ENCODE measurements at regions not wholly inside any gene's neighbourhood (a gene's known extent, or its start where the extent isn't known, plus 50 kb on each side); places are given as distances from the start of the nearest gene placed in this dataset.
A peak's percentile ranks its signal among the peaks of the same experiment; 100 is the strongest.

DNA sequence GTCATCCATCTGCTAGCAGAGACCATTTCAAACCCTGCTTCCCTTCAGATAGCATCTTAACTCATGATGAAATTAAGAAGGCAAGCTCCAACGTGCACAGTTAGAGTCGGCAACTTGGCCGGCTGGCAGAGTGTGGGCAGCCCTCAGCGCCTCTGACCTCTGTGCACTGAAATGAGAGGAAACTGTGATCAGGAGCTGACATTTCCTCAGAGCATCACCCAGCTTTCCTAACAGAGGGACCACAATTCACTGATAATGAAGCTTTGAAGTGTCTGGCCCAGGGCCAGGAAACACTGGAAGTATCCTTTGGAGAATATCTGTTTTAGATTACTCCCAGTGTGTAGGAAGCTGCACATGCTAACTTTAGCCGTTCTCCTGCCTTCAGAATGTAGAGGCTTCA is 145.0 kb upstream of the ZC3H11B start:
- no peaks in the 10 kb centered on the region for H3K27me3 ChIP-seq (replicated peaks)
- peak; percentile 28 for DNase-seq
- no peaks in the 10 kb centered on the region for H3K36me3 ChIP-seq (replicated peaks)
- no peak overlapping the region for H3K27ac ChIP-seq
- in situ Hi-C loops (cut with HindIII; ENCODE audit: low pct_ligation_motif_present, low sequenced_read_pairs), result no loop called here
- TF ChIP-seq, protein P1, sequence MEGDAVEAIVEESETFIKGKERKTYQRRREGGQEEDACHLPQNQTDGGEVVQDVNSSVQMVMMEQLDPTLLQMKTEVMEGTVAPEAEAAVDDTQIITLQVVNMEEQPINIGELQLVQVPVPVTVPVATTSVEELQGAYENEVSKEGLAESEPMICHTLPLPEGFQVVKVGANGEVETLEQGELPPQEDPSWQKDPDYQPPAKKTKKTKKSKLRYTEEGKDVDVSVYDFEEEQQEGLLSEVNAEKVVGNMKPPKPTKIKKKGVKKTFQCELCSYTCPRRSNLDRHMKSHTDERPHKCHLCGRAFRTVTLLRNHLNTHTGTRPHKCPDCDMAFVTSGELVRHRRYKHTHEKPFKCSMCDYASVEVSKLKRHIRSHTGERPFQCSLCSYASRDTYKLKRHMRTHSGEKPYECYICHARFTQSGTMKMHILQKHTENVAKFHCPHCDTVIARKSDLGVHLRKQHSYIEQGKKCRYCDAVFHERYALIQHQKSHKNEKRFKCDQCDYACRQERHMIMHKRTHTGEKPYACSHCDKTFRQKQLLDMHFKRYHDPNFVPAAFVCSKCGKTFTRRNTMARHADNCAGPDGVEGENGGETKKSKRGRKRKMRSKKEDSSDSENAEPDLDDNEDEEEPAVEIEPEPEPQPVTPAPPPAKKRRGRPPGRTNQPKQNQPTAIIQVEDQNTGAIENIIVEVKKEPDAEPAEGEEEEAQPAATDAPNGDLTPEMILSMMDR (IDR thresholded peaks at IDR 0.05; ENCODE audit: low read depth, low read length, missing control alignments), result no peak
- H3K4me3 ChIP-seq (ENCODE audit: low read depth, low read length), result no peak overlapping the region

DNA sequence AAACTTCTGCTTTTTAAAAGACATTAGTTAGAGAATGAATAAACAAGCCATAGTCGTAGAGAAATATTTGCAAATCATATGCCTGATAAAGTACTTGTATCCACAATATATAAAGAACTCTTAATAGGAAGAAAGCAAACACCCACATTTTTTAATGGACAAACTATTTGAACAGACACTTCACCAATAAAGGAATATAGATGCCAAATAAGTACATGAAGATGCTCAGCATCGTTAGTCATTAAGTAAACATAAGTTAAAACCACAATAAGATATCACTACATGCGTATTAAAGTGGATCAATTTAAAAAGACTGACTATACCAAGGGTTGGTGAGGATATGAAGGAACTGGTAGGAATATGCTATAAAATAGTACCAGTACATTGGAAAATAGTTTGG is 142.3 kb upstream of the ZC3H11B start:
- H3K36me3 ChIP-seq (replicated peaks), result no peaks in the 10 kb centered on the region
- no peaks in the 10 kb centered on the region for H3K27me3 ChIP-seq (replicated peaks)
- TF ChIP-seq, protein P1 (IDR thresholded peaks at IDR 0.05; ENCODE audit: low read depth, low read length, missing control alignments), result no peak
- H3K4me3 ChIP-seq (ENCODE audit: low read depth, low read length), result no peak overlapping the region
- DNase-seq, result no peak
- no peak overlapping the region for H3K27ac ChIP-seq
- in situ Hi-C loops (cut with HindIII; ENCODE audit: low pct_ligation_motif_present, low sequenced_read_pairs), result no loop called here

DNA sequence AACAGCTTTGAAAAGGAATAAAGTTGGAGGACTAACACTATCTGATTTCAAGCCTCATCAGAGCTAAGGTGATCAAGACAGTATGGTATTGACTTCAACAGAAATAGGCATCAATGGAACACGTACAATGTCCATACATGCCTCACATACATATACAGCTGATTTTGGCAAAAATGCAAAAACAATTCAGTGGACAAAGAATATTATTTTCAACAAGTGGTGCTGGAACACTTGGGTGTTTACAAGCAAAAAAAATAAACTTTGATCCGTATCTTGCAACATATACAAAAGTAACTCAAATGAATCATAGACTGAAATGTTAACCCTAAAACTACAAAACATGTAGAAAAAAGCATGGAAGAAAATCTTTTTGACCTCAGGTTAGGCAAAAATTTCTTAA is 141.9 kb upstream of the ZC3H11B start:
- TF ChIP-seq, protein P1 (IDR thresholded peaks at IDR 0.05; ENCODE audit: low read depth, low read length, missing control alignments), result no peak
- no peak overlapping the region for H3K4me3 ChIP-seq (ENCODE audit: low read depth, low read length)
- H3K27ac ChIP-seq, result no peak overlapping the region
- in situ Hi-C loops (cut with HindIII; ENCODE audit: low pct_ligation_motif_present, low sequenced_read_pairs), result no loop called here
- H3K36me3 ChIP-seq (replicated peaks), result no peaks in the 10 kb centered on the region
- H3K27me3 ChIP-seq (replicated peaks), result no peaks in the 10 kb centered on the region
- DNase-seq, result no peak

DNA sequence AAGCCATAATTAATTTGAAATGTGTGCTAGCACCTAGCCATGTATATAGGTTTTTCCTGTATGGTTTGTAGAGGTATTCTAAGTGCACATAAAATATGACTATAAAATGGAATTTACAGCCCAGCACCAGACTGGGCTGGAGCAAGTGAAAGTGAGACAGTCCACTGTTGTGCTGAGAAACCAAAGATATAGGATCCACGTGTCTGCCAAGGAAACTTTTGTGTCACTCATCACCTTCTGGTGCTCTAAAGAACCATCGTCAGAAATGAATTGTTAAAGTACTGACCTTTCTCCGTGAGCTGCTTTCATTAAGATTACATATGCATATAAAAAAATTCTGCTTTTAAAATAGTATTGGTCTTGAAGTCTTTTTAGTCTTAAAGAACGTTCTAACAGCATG is 141.0 kb upstream of the ZC3H11B start:
- TF ChIP-seq, protein P1 (IDR thresholded peaks at IDR 0.05; ENCODE audit: low read depth, low read length, missing control alignments), result no peak
- Histone ChIP-seq H3K36me3 (replicated peaks) (no peaks in the 10 kb centered on the region), H3K27ac (no peak overlapping the region), H3K4me3 (ENCODE audit: low read depth, low read length) (no peak overlapping the region), H3K27me3 (replicated peaks) (no peaks in the 10 kb centered on the region)
- no peak for DNase-seq
- in situ Hi-C loops (cut with HindIII; ENCODE audit: low pct_ligation_motif_present, low sequenced_read_pairs), result no loop called here

DNA sequence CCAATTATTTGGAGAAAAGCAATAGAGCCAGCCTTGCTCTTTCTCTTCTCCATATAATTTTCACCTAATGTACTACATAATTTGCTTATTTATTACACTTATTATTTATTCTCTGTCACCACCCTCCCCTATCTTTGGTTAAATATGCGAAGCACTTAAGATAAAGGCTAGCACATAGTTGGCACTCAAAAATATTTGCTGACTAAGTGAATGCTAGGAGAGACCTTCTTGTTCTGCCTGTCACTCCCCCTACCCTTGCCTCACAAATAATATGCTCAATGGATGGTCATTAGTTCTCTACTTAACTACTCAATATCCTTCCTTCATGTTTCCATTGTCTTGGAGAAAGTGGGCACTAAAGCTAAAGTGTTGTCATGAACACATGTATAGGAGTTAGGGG is 139.7 kb upstream of the ZC3H11B start:
- Histone ChIP-seq H3K4me3 (ENCODE audit: low read depth, low read length) (no peak overlapping the region), H3K27ac (no peak overlapping the region), H3K27me3 (replicated peaks) (no peaks in the 10 kb centered on the region), H3K36me3 (replicated peaks) (no peaks in the 10 kb centered on the region)
- in situ Hi-C loops (cut with HindIII; ENCODE audit: low pct_ligation_motif_present, low sequenced_read_pairs), result no loop called here
- no peak for DNase-seq
- TF ChIP-seq, protein P1 (IDR thresholded peaks at IDR 0.05; ENCODE audit: low read depth, low read length, missing control alignments), result no peak

DNA sequence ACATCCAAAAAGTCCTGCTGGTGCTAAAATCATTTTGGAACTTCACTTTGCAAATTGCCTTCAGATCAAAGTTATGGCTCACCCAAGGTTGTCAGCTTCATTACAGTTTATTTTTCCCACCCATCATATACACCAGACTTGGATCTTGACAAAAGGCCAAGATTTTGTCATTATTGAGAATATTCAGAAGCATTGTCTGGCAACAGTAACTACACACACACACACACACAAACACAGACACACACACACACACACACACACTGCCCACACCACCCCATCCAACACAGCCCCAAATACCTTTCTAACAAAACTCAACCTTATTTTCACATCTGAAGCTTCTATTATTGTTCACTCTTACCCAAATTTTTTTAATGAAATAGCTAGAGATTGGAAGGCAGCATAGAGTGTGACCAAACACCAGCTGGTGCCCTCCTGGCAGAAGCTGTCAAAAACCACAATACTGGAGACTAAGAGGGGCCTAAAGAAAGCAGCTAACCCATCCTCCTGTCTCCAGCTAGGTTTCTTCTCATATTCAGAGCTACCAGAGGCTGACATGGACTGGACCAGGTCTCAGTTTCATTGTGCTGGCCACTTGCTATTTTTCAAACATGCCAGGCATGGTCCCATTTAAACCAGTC is 139.1 kb upstream of the ZC3H11B start:
- Histone ChIP-seq H3K27me3 (replicated peaks) (no peaks in the 10 kb centered on the region), H3K36me3 (replicated peaks) (no peaks in the 10 kb centered on the region), H3K4me3 (ENCODE audit: low read depth, low read length) (no peak overlapping the region), H3K27ac (no peak overlapping the region)
- TF ChIP-seq, protein P1 (IDR thresholded peaks at IDR 0.05; ENCODE audit: low read depth, low read length, missing control alignments), result no peak
- no peak for DNase-seq
- in situ Hi-C loops (cut with HindIII; ENCODE audit: low pct_ligation_motif_present, low sequenced_read_pairs), result no loop called here

All from brain microvascular endothelial cell (primary cell).